WTC11 (cell line): ENCODE measurements at regions not wholly inside any gene's neighbourhood (a gene's known extent, or its start where the extent isn't known, plus 50 kb on each side); places are given as distances from the start of the nearest gene placed in this dataset.

ENCODE experiments used
- ATAC-seq: fragments of 200-7000 bp; cut with Tn5 transposase; 2 replicates; pipeline ENCODE4 v1.10.0; 2021; ENCODE audit warnings: mild to moderate bottlenecking, moderate library complexity
- CTCF ChIA-PET: fragments of 300-600 bp; sonication (Branson Sonifier 250); formaldehyde crosslinking; loops from one replicate; lab custom pipeline; 2021; ENCODE audit warnings: antibody characterized with exemption; lab: Charles Lee
- POLR2A ChIA-PET: fragments of 350-600 bp; sonication (Branson Sonifier 250); formaldehyde crosslinking; loops from one replicate; lab custom pipeline; 2021; ENCODE audit warnings: antibody characterized with exemption; lab: Charles Lee
- DNase-seq: peaks from one replicate; pipeline ENCODE4 v3.0.0; 2021; ENCODE audit warnings: low spot score
- H3K27ac Mint-ChIP-seq: 2 replicates; pipeline ENCODE4 v1.8.0; 2021; ENCODE audit warnings: mixed read lengths
- H3K27me3 Mint-ChIP-seq: 2 replicates; pipeline ENCODE4 v1.8.0; 2021; ENCODE audit warnings: low read depth, mild to moderate bottlenecking, moderate library complexity, mixed read lengths
- H3K36me3 Mint-ChIP-seq: 2 replicates; pipeline ENCODE4 v1.8.0; 2021; ENCODE audit warnings: mixed read lengths
- H3K4me1 Mint-ChIP-seq: 2 replicates; pipeline ENCODE4 v1.8.0; 2022; ENCODE audit warnings: mixed read lengths
- H3K4me3 Mint-ChIP-seq: 2 replicates; pipeline ENCODE4 v1.8.0; 2021; ENCODE audit warnings: mild to moderate bottlenecking, moderate library complexity, mixed read lengths
- H3K9me3 Mint-ChIP-seq: 2 replicates; pipeline ENCODE4 v1.8.0; 2021; ENCODE audit warnings: mixed read lengths
- GABPB1 ChIP-seq: sonication (generic); formaldehyde crosslinking; IDR thresholded peaks from 2 replicates; pipeline ENCODE4 v1.8.1; 2023; ENCODE audit warnings: mild to moderate bottlenecking, missing genetic modification reagents
- IRF1 ChIP-seq: sonication (generic); formaldehyde crosslinking; IDR thresholded peaks from 2 replicates; pipeline ENCODE4 v1.8.0; 2023; ENCODE audit warnings: missing genetic modification reagents
- IRF2 ChIP-seq: sonication (generic); formaldehyde crosslinking; IDR thresholded peaks from 2 replicates; pipeline ENCODE4 v1.8.0; 2022; ENCODE audit warnings: low read depth, missing genetic modification reagents, borderline replicate concordance
- JAZF1 ChIP-seq: fragments of 250-450 bp; sonication (Bioruptor Pico); IDR thresholded peaks from 2 replicates; pipeline ENCODE4 v1.9.0; 2021; ENCODE audit warnings: moderate library complexity, mild to moderate bottlenecking, inconsistent platforms
- KAT7 ChIP-seq: sonication (generic); formaldehyde crosslinking; IDR thresholded peaks from 2 replicates; pipeline ENCODE4 v1.8.1; 2023; ENCODE audit warnings: missing genetic modification reagents, mild to moderate bottlenecking, borderline replicate concordance
- MYBL2 ChIP-seq: sonication (generic); formaldehyde crosslinking; IDR thresholded peaks from 2 replicates; pipeline ENCODE4 v1.8.1; 2023; ENCODE audit warnings: mild to moderate bottlenecking, moderate library complexity, missing genetic modification reagents
- NFE2L1 ChIP-seq: sonication (generic); formaldehyde crosslinking; IDR thresholded peaks from 2 replicates; pipeline ENCODE4 v1.8.1; 2023; ENCODE audit warnings: missing genetic modification reagents
- NFYB ChIP-seq: sonication (generic); formaldehyde crosslinking; conservative IDR thresholded peaks from 2 replicates; pipeline ENCODE4 v1.8.0; 2022; ENCODE audit warnings: low read depth, missing genetic modification reagents
- NR2C2 ChIP-seq: sonication (generic); formaldehyde crosslinking; IDR thresholded peaks from 2 replicates; pipeline ENCODE4 v1.8.0; 2022; ENCODE audit warnings: mild to moderate bottlenecking, missing genetic modification reagents
- PREB ChIP-seq: sonication (generic); formaldehyde crosslinking; IDR thresholded peaks from 2 replicates; pipeline ENCODE4 v1.8.1; 2022; ENCODE audit warnings: mild to moderate bottlenecking, missing genetic modification reagents, moderate library complexity, borderline replicate concordance
- RELA ChIP-seq: sonication (generic); formaldehyde crosslinking; IDR thresholded peaks from 2 replicates; pipeline ENCODE4 v1.8.1; 2022; ENCODE audit warnings: missing genetic modification reagents, mild to moderate bottlenecking, borderline replicate concordance
- SP1 ChIP-seq: sonication (generic); formaldehyde crosslinking; conservative IDR thresholded peaks from 2 replicates; pipeline ENCODE4 v1.8.1; 2022; ENCODE audit warnings: missing genetic modification reagents
- TP53 ChIP-seq: sonication (generic); formaldehyde crosslinking; IDR thresholded peaks from 2 replicates; pipeline ENCODE4 v1.8.1; 2023; ENCODE audit warnings: mild to moderate bottlenecking, missing genetic modification reagents
- ZNF317 ChIP-seq: sonication (generic); formaldehyde crosslinking; IDR thresholded peaks from 2 replicates; pipeline ENCODE4 v1.8.1; 2023; ENCODE audit warnings: low read depth, mild to moderate bottlenecking, moderate library complexity, missing genetic modification reagents, borderline replicate concordance
- ZNF396 ChIP-seq: fragments of 250-450 bp; sonication (Bioruptor Pico); IDR thresholded peaks from 2 replicates; pipeline ENCODE4 v1.8.0; 2021; ENCODE audit warnings: mild to moderate bottlenecking, moderate library complexity, borderline replicate concordance
- ZNF416 ChIP-seq: fragments of 250-450 bp; sonication (Bioruptor Pico); IDR thresholded peaks from 2 replicates; pipeline ENCODE4 v1.9.0; 2021; ENCODE audit warnings: mild to moderate bottlenecking, inconsistent platforms
- ZNF425 ChIP-seq: fragments of 250-450 bp; sonication (Bioruptor Pico); conservative IDR thresholded peaks from 2 replicates; pipeline ENCODE4 v1.9.0; 2021; ENCODE audit warnings: mild to moderate bottlenecking
- ZNF671 ChIP-seq: fragments of 250-450 bp; sonication (Bioruptor Pico); IDR thresholded peaks from 2 replicates; pipeline ENCODE4 v1.8.0; 2021; ENCODE audit warnings: mild to moderate bottlenecking
- TF ChIP-seq, protein P1 (sequence below): sonication (generic); formaldehyde crosslinking; IDR thresholded peaks from 2 replicates; pipeline ENCODE4 v1.8.1; 2023; ENCODE audit warnings: mild to moderate bottlenecking, missing genetic modification reagents
- TF ChIP-seq, protein P2 (sequence below): sonication (generic); formaldehyde crosslinking; IDR thresholded peaks from 2 replicates; pipeline ENCODE4 v1.8.0; 2023; ENCODE audit warnings: mild to moderate bottlenecking, missing genetic modification reagents
- TF ChIP-seq, protein P3 (sequence below): sonication (generic); formaldehyde crosslinking; IDR thresholded peaks from 2 replicates; pipeline ENCODE4 v1.8.0; 2022; ENCODE audit warnings: mild to moderate bottlenecking, missing genetic modification reagents
- TF ChIP-seq, protein P4 (sequence below): sonication (generic); formaldehyde crosslinking; IDR thresholded peaks from 2 replicates; pipeline ENCODE4 v1.8.1; 2023; ENCODE audit warnings: mild to moderate bottlenecking, missing genetic modification reagents, moderate library complexity
- TF ChIP-seq, protein P5 (sequence below): fragments of 250-450 bp; sonication (Bioruptor Pico); IDR thresholded peaks from 2 replicates; pipeline ENCODE4 v1.9.0; 2021; ENCODE audit warnings: mild to moderate bottlenecking

GRCh38 chr4:84362896-84363655 is 136.0 kb downstream of the NKX6-1 start:
- Mint-ChIP-seq H3K9me3 (peaks cover 13% of the 10 kb centered on the region), H3K4me3 (no peak overlapping the region), H3K27me3 (peaks cover 2% of the 10 kb centered on the region; the same call in 1 of the 2 replicates), H3K36me3 (peaks cover 3% of the 10 kb centered on the region; the same call in 1 of the 2 replicates), H3K4me1 (peaks cover 12% of the 10 kb centered on the region), H3K27ac (no peak overlapping the region)
- CTCF ChIA-PET = no interaction called here
- POLR2A ChIA-PET = no interaction called here
- ATAC-seq (peak; percentile 38), DNase-seq (no peak)
- no peak for TF ChIP-seq ZNF396 (CRISPR knock-in tag)
- TF ChIP-seq, protein P1, sequence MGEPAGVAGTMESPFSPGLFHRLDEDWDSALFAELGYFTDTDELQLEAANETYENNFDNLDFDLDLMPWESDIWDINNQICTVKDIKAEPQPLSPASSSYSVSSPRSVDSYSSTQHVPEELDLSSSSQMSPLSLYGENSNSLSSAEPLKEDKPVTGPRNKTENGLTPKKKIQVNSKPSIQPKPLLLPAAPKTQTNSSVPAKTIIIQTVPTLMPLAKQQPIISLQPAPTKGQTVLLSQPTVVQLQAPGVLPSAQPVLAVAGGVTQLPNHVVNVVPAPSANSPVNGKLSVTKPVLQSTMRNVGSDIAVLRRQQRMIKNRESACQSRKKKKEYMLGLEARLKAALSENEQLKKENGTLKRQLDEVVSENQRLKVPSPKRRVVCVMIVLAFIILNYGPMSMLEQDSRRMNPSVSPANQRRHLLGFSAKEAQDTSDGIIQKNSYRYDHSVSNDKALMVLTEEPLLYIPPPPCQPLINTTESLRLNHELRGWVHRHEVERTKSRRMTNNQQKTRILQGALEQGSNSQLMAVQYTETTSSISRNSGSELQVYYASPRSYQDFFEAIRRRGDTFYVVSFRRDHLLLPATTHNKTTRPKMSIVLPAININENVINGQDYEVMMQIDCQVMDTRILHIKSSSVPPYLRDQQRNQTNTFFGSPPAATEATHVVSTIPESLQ = no peak
- no peak for TF ChIP-seq ZNF416 (CRISPR knock-in tag)
- no peak for TF ChIP-seq PREB (CRISPR knock-in tag)
- TF ChIP-seq SP1 = no peak
- TF ChIP-seq, protein P2, sequence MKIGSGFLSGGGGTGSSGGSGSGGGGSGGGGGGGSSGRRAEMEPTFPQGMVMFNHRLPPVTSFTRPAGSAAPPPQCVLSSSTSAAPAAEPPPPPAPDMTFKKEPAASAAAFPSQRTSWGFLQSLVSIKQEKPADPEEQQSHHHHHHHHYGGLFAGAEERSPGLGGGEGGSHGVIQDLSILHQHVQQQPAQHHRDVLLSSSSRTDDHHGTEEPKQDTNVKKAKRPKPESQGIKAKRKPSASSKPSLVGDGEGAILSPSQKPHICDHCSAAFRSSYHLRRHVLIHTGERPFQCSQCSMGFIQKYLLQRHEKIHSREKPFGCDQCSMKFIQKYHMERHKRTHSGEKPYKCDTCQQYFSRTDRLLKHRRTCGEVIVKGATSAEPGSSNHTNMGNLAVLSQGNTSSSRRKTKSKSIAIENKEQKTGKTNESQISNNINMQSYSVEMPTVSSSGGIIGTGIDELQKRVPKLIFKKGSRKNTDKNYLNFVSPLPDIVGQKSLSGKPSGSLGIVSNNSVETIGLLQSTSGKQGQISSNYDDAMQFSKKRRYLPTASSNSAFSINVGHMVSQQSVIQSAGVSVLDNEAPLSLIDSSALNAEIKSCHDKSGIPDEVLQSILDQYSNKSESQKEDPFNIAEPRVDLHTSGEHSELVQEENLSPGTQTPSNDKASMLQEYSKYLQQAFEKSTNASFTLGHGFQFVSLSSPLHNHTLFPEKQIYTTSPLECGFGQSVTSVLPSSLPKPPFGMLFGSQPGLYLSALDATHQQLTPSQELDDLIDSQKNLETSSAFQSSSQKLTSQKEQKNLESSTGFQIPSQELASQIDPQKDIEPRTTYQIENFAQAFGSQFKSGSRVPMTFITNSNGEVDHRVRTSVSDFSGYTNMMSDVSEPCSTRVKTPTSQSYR (CRISPR knock-in tag) = no peak
- TF ChIP-seq NFE2L1 = no peak
- TF ChIP-seq IRF1 (CRISPR knock-in tag) = no peak
- no peak for TF ChIP-seq MYBL2
- TF ChIP-seq, protein P3, sequence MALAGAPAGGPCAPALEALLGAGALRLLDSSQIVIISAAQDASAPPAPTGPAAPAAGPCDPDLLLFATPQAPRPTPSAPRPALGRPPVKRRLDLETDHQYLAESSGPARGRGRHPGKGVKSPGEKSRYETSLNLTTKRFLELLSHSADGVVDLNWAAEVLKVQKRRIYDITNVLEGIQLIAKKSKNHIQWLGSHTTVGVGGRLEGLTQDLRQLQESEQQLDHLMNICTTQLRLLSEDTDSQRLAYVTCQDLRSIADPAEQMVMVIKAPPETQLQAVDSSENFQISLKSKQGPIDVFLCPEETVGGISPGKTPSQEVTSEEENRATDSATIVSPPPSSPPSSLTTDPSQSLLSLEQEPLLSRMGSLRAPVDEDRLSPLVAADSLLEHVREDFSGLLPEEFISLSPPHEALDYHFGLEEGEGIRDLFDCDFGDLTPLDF (CRISPR knock-in tag) = no peak
- TF ChIP-seq JAZF1 (CRISPR knock-in tag) = no peak
- no peak for TF ChIP-seq NFYB (CRISPR knock-in tag)
- TF ChIP-seq TP53 (CRISPR knock-in tag) = no peak

DNA sequence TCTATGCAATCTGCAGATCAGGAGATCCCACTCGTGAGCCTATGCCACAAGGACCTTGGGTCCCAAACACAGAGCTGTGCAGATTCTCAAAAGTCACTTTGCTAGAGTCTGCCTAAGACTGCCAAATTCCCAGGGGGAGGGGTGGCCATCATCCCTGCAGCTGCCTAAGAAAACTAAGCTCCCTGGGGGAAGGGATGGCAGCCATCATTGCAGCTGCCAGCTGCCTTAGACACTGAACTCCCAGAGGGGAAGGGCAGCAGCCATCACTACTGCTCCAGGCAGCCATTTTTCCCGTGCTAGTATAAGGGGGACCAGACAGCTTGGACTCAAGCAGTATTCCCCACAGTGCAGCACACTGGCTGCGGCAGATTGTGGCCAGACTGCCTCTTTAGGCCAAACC is 156.9 kb downstream of the NKX6-1 start:
- POLR2A ChIA-PET = no interaction called here
- Mint-ChIP-seq H3K27me3 (peaks cover 53% of the 10 kb centered on the region), H3K36me3 (peaks cover 58% of the 10 kb centered on the region), H3K4me3 (no peak overlapping the region), H3K27ac (no peak overlapping the region), H3K9me3 (peaks cover 84% of the 10 kb centered on the region), H3K4me1 (peaks cover 24% of the 10 kb centered on the region)
- CTCF ChIA-PET = no interaction called here
- ATAC-seq (no peak), DNase-seq (no peak)
- TF ChIP-seq IRF2 (CRISPR knock-in tag) = no peak
- no peak for TF ChIP-seq ZNF671 (CRISPR knock-in tag)
- TF ChIP-seq GABPB1 (CRISPR knock-in tag) = no peak
- TF ChIP-seq NR2C2 (CRISPR knock-in tag) = no peak
- no peak for TF ChIP-seq RELA
- TF ChIP-seq, protein P4, sequence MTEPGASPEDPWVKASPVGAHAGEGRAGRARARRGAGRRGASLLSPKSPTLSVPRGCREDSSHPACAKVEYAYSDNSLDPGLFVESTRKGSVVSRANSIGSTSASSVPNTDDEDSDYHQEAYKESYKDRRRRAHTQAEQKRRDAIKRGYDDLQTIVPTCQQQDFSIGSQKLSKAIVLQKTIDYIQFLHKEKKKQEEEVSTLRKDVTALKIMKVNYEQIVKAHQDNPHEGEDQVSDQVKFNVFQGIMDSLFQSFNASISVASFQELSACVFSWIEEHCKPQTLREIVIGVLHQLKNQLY (CRISPR knock-in tag) = no peak
- no peak for TF ChIP-seq NFE2L1
- TF ChIP-seq, protein P5, sequence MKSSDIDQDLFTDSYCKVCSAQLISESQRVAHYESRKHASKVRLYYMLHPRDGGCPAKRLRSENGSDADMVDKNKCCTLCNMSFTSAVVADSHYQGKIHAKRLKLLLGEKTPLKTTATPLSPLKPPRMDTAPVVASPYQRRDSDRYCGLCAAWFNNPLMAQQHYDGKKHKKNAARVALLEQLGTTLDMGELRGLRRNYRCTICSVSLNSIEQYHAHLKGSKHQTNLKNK (CRISPR knock-in tag) = no peak
- TF ChIP-seq ZNF317 (CRISPR knock-in tag) = no peak
- no peak for TF ChIP-seq PREB (CRISPR knock-in tag)
- TF ChIP-seq KAT7 (CRISPR knock-in tag) = no peak
- no peak for TF ChIP-seq ZNF425
